ENCODE measurements at regions not wholly inside any gene's neighbourhood (a gene's known extent, or its start where the extent isn't known, plus 50 kb on each side); places are given as distances from the start of the nearest gene placed in this dataset.

GRCh38 chr2:187638840-187639239, 84.6 kb upstream of the TFPI start (continued):
- TF ChIP-seq POLR2AphosphoS5 (IDR thresholded peaks at IDR 0.05; ENCODE audit: low read depth): no peak
- no peak for TF ChIP-seq EZH2phosphoT487 (IDR thresholded peaks at IDR 0.05; ENCODE audit: unreplicated experiment)
- TF ChIP-seq CREB1 (CRISPR knock-in tag; IDR thresholded peaks at IDR 0.05; ENCODE audit: low read depth): no peak
- no peak for TF ChIP-seq NANOG (IDR thresholded peaks at IDR 0.05; ENCODE audit: borderline replicate concordance)
- TF ChIP-seq STAT1 (IDR thresholded peaks at IDR 0.05; ENCODE audit: unreplicated experiment): no peak
- no peak for TF ChIP-seq REST (IDR thresholded peaks at IDR 0.05; ENCODE audit: unreplicated experiment)
- TF ChIP-seq JUNB (IDR thresholded peaks at IDR 0.05; ENCODE audit: unreplicated experiment): no peak
- no peak for TF ChIP-seq CTCF (conservative IDR thresholded peaks at IDR 0.05; ENCODE audit: low read depth in 2 of 2)

GRCh38 chr2:187640926-187641510, 86.8 kb upstream of the TFPI start:
- H4K20me1 ChIP-seq (replicated peaks; ENCODE audit: insufficient read depth): no peaks in the 10 kb centered on the region
- no peaks in the 10 kb centered on the region for H3K27me3 ChIP-seq (ENCODE audit: insufficient read depth)
- H3F3A ChIP-seq (replicated peaks; ENCODE audit: low read depth): no peaks in the 10 kb centered on the region
- H2AFZ ChIP-seq: no peak overlapping the region
- Mint-ChIP-seq H3K4me3 (no peak overlapping the region), H3K27me3 (ENCODE audit: insufficient read depth, low read depth, poor library complexity) (peaks cover 4% of the 10 kb centered on the region), H3K36me3 (ENCODE audit: low read depth) (peaks cover 18% of the 10 kb centered on the region), H3K27ac (no peak overlapping the region), H3K9me3 (peaks cover 27% of the 10 kb centered on the region), H3K4me1 (no peaks in the 10 kb centered on the region)
- H3K36me3 ChIP-seq (ENCODE audit: insufficient read depth): no peaks in the 10 kb centered on the region
- H3K9me2 ChIP-seq (ENCODE audit: insufficient read depth): no peaks in the 10 kb centered on the region
- H3K4me3 ChIP-seq: no peak overlapping the region
- DNase-seq (ENCODE audit: low spot score): no peak
- H3K4me1 ChIP-seq (ENCODE audit: insufficient read depth): no peaks in the 10 kb centered on the region
- H3K27ac ChIP-seq (ENCODE audit: low read depth): no peak overlapping the region
- ATAC-seq: no peak
- no peaks in the 10 kb centered on the region for H3K79me2 ChIP-seq (replicated peaks; ENCODE audit: insufficient read depth)
- no peak overlapping the region for H3K4me2 ChIP-seq
- TF ChIP-seq ZNF331 (CRISPR knock-in tag; IDR thresholded peaks at IDR 0.05; ENCODE audit: low read depth) (no peak), CREB1 (CRISPR knock-in tag; IDR thresholded peaks at IDR 0.05; ENCODE audit: low read depth) (no peak), ETS1 (IDR thresholded peaks at IDR 0.05) (no peak), JUNB (IDR thresholded peaks at IDR 0.05; ENCODE audit: unreplicated experiment) (no peak), ZNF462 (CRISPR knock-in tag; IDR thresholded peaks at IDR 0.05) (no peak), EZH2phosphoT487 (IDR thresholded peaks at IDR 0.05; ENCODE audit: unreplicated experiment) (no peak)
